DND-41 (cell line): ENCODE measurements at regions not wholly inside any gene's neighbourhood (a gene's known extent, or its start where the extent isn't known, plus 50 kb on each side); places are given as distances from the start of the nearest gene placed in this dataset.

ENCODE experiments used
- ATAC-seq: fragments of 200-7000 bp; cut with Tn5 transposase; 3 replicates; pipeline ENCODE4 v1.9.1; 2021; ENCODE audit warnings: low read depth; ENCODE audit not compliant: insufficient read depth
- DNase-seq: peaks from one replicate; pipeline ENCODE4 v3.0.0-alpha.2; 2020
- H2AFZ ChIP-seq: 2 replicates; pipeline ENCODE4 v1.6.0; 2012; ENCODE audit warnings: low read depth, low read length
- H3K27ac ChIP-seq: 2 replicates; pipeline ENCODE4 v1.5.1; 2012; ENCODE audit warnings: low read length, inconsistent platforms
- H3K27me3 ChIP-seq: fragments of 200-600 bp; sonication (generic); 2 replicates; pipeline ENCODE4 v1.6.0; 2012; ENCODE audit warnings: low read length, mild to moderate bottlenecking, inconsistent platforms; ENCODE audit not compliant: insufficient read depth, poor library complexity
- H3K36me3 ChIP-seq: 2 replicates; pipeline ENCODE4 v1.5.1; 2012; ENCODE audit warnings: low read length, inconsistent platforms; ENCODE audit not compliant: insufficient read depth
- H3K4me1 ChIP-seq: 2 replicates; pipeline ENCODE4 v1.5.1; 2012; ENCODE audit warnings: mild to moderate bottlenecking, low read length; ENCODE audit not compliant: insufficient read depth
- H3K4me2 ChIP-seq: 2 replicates; pipeline ENCODE4 v1.6.0; 2012; ENCODE audit warnings: mild to moderate bottlenecking, moderate library complexity, low read length, inconsistent platforms; ENCODE audit not compliant: insufficient read depth
- H3K4me3 ChIP-seq, 2 experiments: fragments of 200-600 bp in 1 of 2; shearing (Covaris generic) in 1 of 2; 2 replicates each; pipeline ENCODE4 v1.5.1; 2012 to 2016; ENCODE audit warnings: inconsistent platforms in 2 of 2, low read length in 2 of 2, mild to moderate bottlenecking in 2 of 2, low read depth in 1 of 2, moderate library complexity in 1 of 2
- H3K79me2 ChIP-seq: 2 replicates; pipeline ENCODE4 v1.6.0; 2012; ENCODE audit warnings: low read length, inconsistent platforms; ENCODE audit not compliant: insufficient read depth
- H3K9ac ChIP-seq: 2 replicates; pipeline ENCODE4 v1.6.0; 2012; ENCODE audit warnings: low read depth, mild to moderate bottlenecking, inconsistent platforms, low read length, moderate library complexity
- H3K9me3 ChIP-seq: 2 replicates; pipeline ENCODE4 v1.5.1; 2012; ENCODE audit warnings: low read length, moderate library complexity, mild to moderate bottlenecking, inconsistent platforms; ENCODE audit not compliant: insufficient read depth, severe bottlenecking
- H4K20me1 ChIP-seq: 2 replicates; pipeline ENCODE4 v1.6.0; 2012; ENCODE audit warnings: low read length; ENCODE audit not compliant: insufficient read depth
- CTCF ChIP-seq: IDR thresholded peaks from 2 replicates; pipeline ENCODE4 v1.5.1; 2012; ENCODE audit warnings: borderline replicate concordance, low read length, moderate library complexity, mild to moderate bottlenecking; ENCODE audit not compliant: poor library complexity, severe bottlenecking; ENCODE audit errors: extremely low read depth
- EZH2 ChIP-seq: IDR thresholded peaks from 3 replicates; pipeline ENCODE4 v1.6.1; 2012; ENCODE audit warnings: borderline replicate concordance, low read depth, mild to moderate bottlenecking, moderate library complexity, low read length, inconsistent platforms; ENCODE audit not compliant: severe bottlenecking

GRCh38 chr19:32289566-32290210, 55.7 kb upstream of the ZNF507 start:
- Histone ChIP-seq H3K36me3 (no peaks in the 10 kb centered on the region), H3K4me2 (no peak overlapping the region), H3K27ac (no peak overlapping the region), H3K4me1 (no peaks in the 10 kb centered on the region), H3K9ac (no peak overlapping the region), H2AFZ (no peak overlapping the region), H3K79me2 (no peaks in the 10 kb centered on the region), H3K9me3 (no peaks in the 10 kb centered on the region), H3K27me3 (peaks cover 3% of the 10 kb centered on the region), H3K4me3 (no peak overlapping the region), H4K20me1 (no peaks in the 10 kb centered on the region)
- ATAC-seq (no peak), DNase-seq (no peak)
- TF ChIP-seq EZH2, result no peak
- no peak for TF ChIP-seq CTCF

DNA sequence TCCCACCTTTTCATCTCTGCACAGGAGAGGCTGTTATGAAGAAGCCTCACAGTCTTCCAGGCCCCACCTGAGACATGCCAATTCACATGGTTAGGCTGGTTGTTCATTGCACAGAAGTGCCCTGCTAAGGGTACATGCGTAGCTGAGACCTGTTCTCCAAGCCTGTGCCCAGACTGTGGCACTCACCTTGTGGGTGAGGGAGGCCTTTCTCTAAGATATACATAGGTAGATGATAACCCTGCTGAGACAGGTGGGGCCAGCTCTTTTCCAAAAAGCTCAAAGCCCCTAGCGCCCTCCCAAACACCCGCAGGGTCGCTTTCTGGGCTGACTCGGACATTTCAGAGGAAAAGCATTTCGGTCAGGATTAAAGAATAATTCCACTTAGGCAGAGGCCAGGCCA, 53.5 kb upstream of the ZNF507 start:
- Histone ChIP-seq H3K4me2 (no peak overlapping the region), H4K20me1 (no peaks in the 10 kb centered on the region), H3K36me3 (no peaks in the 10 kb centered on the region), H2AFZ (no peak overlapping the region), H3K9me3 (no peaks in the 10 kb centered on the region), H3K79me2 (no peaks in the 10 kb centered on the region), H3K4me1 (no peaks in the 10 kb centered on the region), H3K9ac (no peak overlapping the region), H3K27me3 (peaks cover 3% of the 10 kb centered on the region), H3K4me3 (no peak overlapping the region), H3K27ac (no peak overlapping the region)
- TF ChIP-seq EZH2 (no peak), CTCF (no peak)
- DNase-seq (no peak), ATAC-seq (no peak)

- no peak for ATAC-seq
- no peak overlapping the region for H2AFZ ChIP-seq
Observed at GRCh38 chr19:32294871-32295438, 50.5 kb upstream of the ZNF507 start.

More at GRCh38 chr19:32294871-32295438, 50.5 kb upstream of the ZNF507 start:
- Histone ChIP-seq H3K36me3 (no peaks in the 10 kb centered on the region), H3K27me3 (peaks cover 3% of the 10 kb centered on the region), H3K4me1 (no peaks in the 10 kb centered on the region), H3K27ac (no peak overlapping the region), H4K20me1 (no peaks in the 10 kb centered on the region), H3K4me2 (no peak overlapping the region), H3K9me3 (no peaks in the 10 kb centered on the region), H3K4me3 (no peak overlapping the region), H3K9ac (no peak overlapping the region), H3K79me2 (no peaks in the 10 kb centered on the region)
- DNase-seq, result no peak
- TF ChIP-seq CTCF (no peak), EZH2 (no peak)
